H1 (cell line): ENCODE measurements at regions not wholly inside any gene's neighbourhood (a gene's known extent, or its start where the extent isn't known, plus 50 kb on each side); places are given as distances from the start of the nearest gene placed in this dataset.

Experiments
- CTCF ChIA-PET: fragments of 300-600 bp; sonication (Branson Sonifier 250); formaldehyde crosslinking; loops from one replicate; lab custom pipeline; 2021; ENCODE audit not compliant: partially characterized antibody; lab: Charles Lee
- POLR2A ChIA-PET: fragments of 300-600 bp; sonication (Branson Sonifier 250); formaldehyde crosslinking; loops from one replicate; lab custom pipeline; 2021; ENCODE audit warnings: inconsistent platforms; ENCODE audit not compliant: partially characterized antibody; lab: Charles Lee
- DNase-seq, 2 experiments: peaks; one replicate each; pipeline versions ENCODE4 v3.0.0 to v3.0.0-alpha.2; 2010 to 2022; ENCODE audit warnings: low spot score in 2 of 2, low read depth in 1 of 2, mixed read lengths in 1 of 2
- FAIRE-seq: peaks from 2 replicates; lab custom pipeline; 2011; peaks lifted over from hg19 to GRCh38; lab: Jason Lieb, UNC
- H2AFZ ChIP-seq: 2 replicates; pipeline ENCODE4 v1.8.1; 2012; ENCODE audit warnings: low read length, inconsistent platforms
- H2AK5ac ChIP-seq: 2 replicates; pipeline ENCODE4 v1.6.1; 2013; ENCODE audit warnings: low read depth, low read length
- H2BK120ac ChIP-seq: replicated peaks from 2 replicates; pipeline ENCODE3; 2013; ENCODE audit warnings: low read depth, low read length, inconsistent platforms
- H2BK12ac ChIP-seq: 2 replicates; pipeline ENCODE4 v1.6.1; 2013; ENCODE audit warnings: low read depth, low read length
- H2BK15ac ChIP-seq: 2 replicates; pipeline ENCODE4 v1.6.1; 2013; ENCODE audit warnings: low read length
- H2BK20ac ChIP-seq: 2 replicates; pipeline ENCODE4 v1.6.1; 2013; ENCODE audit warnings: low read length
- H2BK5ac ChIP-seq: 2 replicates; pipeline ENCODE4 v1.6.1; 2013; ENCODE audit warnings: low read depth, low read length
- H3K14ac ChIP-seq: 2 replicates; pipeline ENCODE4 v1.6.1; 2013; ENCODE audit warnings: inconsistent platforms; ENCODE audit not compliant: insufficient read length
- H3K18ac ChIP-seq: 2 replicates; pipeline ENCODE4 v1.6.1; 2013; ENCODE audit warnings: low read length; ENCODE audit errors: extremely low read depth
- H3K23ac ChIP-seq: 2 replicates; pipeline ENCODE4 v1.6.1; 2013; ENCODE audit warnings: inconsistent platforms; ENCODE audit not compliant: insufficient read length
- H3K23me2 ChIP-seq: 2 replicates; pipeline ENCODE4 v1.6.1; 2013; ENCODE audit warnings: low read depth, low read length
- H3K27ac ChIP-seq: 2 replicates; pipeline ENCODE4 v1.6.1; 2011; ENCODE audit warnings: low read depth, low read length, inconsistent platforms
- H3K27me3 ChIP-seq, 4 experiments: replicated peaks in 1 of 4; 1 replicate in 1 of 4; 2 replicates in 3 of 4; pipeline versions ENCODE4 v1.6.1 to v1.8.1; 2011 to 2013; ENCODE audit warnings: low read length in 3 of 4, mild to moderate bottlenecking in 3 of 4, inconsistent platforms in 2 of 4, mixed read lengths in 2 of 4, moderate library complexity in 1 of 4; ENCODE audit not compliant: control insufficient read depth in 3 of 4, insufficient read depth in 3 of 4; ENCODE audit errors: extremely low read depth in 1 of 4
- H3K36me3 ChIP-seq, 4 experiments: 2 replicates each; pipeline versions ENCODE4 v1.6.1 to v1.8.1; 2011 to 2013; ENCODE audit warnings: mild to moderate bottlenecking in 4 of 4, low read length in 3 of 4, moderate library complexity in 2 of 4, control low read depth in 1 of 4, inconsistent platforms in 1 of 4; ENCODE audit not compliant: insufficient read depth in 4 of 4, control insufficient read depth in 2 of 4
- H3K4ac ChIP-seq: replicated peaks from 2 replicates; pipeline ENCODE3; 2013; ENCODE audit warnings: low read length, low read depth, mixed read lengths, inconsistent platforms; ENCODE audit not compliant: insufficient read length
- H3K4me1 ChIP-seq, 4 experiments: replicated peaks in 1 of 4; 1 replicate in 1 of 4; 2 replicates in 3 of 4; pipeline versions ENCODE4 v1.6.1 to v1.8.1; 2011 to 2013; ENCODE audit warnings: low read length in 3 of 4, inconsistent platforms in 2 of 4, mixed read lengths in 1 of 4; ENCODE audit not compliant: insufficient read depth in 4 of 4, control insufficient read depth in 3 of 4
- H3K4me2 ChIP-seq, 2 experiments: 2 replicates each; pipeline versions ENCODE4 v1.6.1 to v1.8.1; 2011 to 2013; ENCODE audit warnings: low read depth in 2 of 2, low read length in 2 of 2, control low read depth in 1 of 2, inconsistent platforms in 1 of 2, mild to moderate bottlenecking in 1 of 2; ENCODE audit not compliant: insufficient read depth in 1 of 2
- H3K4me3 ChIP-seq, 4 experiments: fragments of 200-600, 300-600 bp in 1 of 4; sonication (generic), shearing (Covaris generic), sonication (Bioruptor Twin) in 1 of 4; 2 replicates each; pipeline versions ENCODE4 v1.5.1 to v1.8.1; 2011 to 2016; ENCODE audit warnings: low read length in 4 of 4, low read depth in 3 of 4, control low read depth in 2 of 4, inconsistent platforms in 2 of 4, mild to moderate bottlenecking in 2 of 4, mixed read lengths in 1 of 4, moderate library complexity in 1 of 4; ENCODE audit not compliant: insufficient read depth in 2 of 4; ENCODE audit errors: extremely low read depth in 1 of 4
- H3K56ac ChIP-seq: replicated peaks from 2 replicates; pipeline ENCODE3; 2013; ENCODE audit warnings: low read depth, mild to moderate bottlenecking, mixed read lengths, low read length, inconsistent platforms; ENCODE audit not compliant: insufficient read length
- H3K79me1 ChIP-seq: 2 replicates; pipeline ENCODE4 v1.6.1; 2013; ENCODE audit warnings: low read depth, low read length, control low read depth
- H3K79me2 ChIP-seq, 2 experiments: 2 replicates each; pipeline versions ENCODE4 v1.6.1 to v1.8.1; 2012 to 2013; ENCODE audit warnings: low read length in 2 of 2, mild to moderate bottlenecking in 2 of 2, inconsistent platforms in 1 of 2; ENCODE audit not compliant: insufficient read depth in 2 of 2, control insufficient read depth in 1 of 2
- H3K9ac ChIP-seq, 4 experiments: replicated peaks in 1 of 4; 1 replicate in 1 of 4; 2 replicates in 3 of 4; pipeline versions ENCODE4 v1.6.1 to v1.8.1; 2011 to 2013; ENCODE audit warnings: low read depth in 3 of 4, low read length in 3 of 4, control low read depth in 2 of 4, mild to moderate bottlenecking in 2 of 4, moderate library complexity in 2 of 4, inconsistent platforms in 1 of 4; ENCODE audit errors: extremely low read depth in 1 of 4
- H3K9me3 ChIP-seq, 2 experiments: 2 replicates each; pipeline versions ENCODE4 v1.6.1 to v1.8.1; 2012 to 2013; ENCODE audit warnings: mild to moderate bottlenecking in 2 of 2, moderate library complexity in 2 of 2, control low read depth in 1 of 2, inconsistent platforms in 1 of 2, low read depth in 1 of 2, low read length in 1 of 2, mixed read lengths in 1 of 2; ENCODE audit not compliant: insufficient read depth in 2 of 2
- H4K20me1 ChIP-seq, 2 experiments: replicated peaks in 1 of 2; 2 replicates each; pipeline versions ENCODE3 to v1.8.1; 2011 to 2013; ENCODE audit warnings: inconsistent platforms in 2 of 2, low read length in 2 of 2, mild to moderate bottlenecking in 1 of 2; ENCODE audit not compliant: insufficient read depth in 2 of 2, control insufficient read depth in 1 of 2
- H4K5ac ChIP-seq: 2 replicates; pipeline ENCODE4 v1.6.1; 2013; ENCODE audit warnings: low read length, low read depth, mixed read lengths, inconsistent platforms; ENCODE audit not compliant: insufficient read length
- H4K8ac ChIP-seq: 2 replicates; pipeline ENCODE4 v1.8.0; 2013; ENCODE audit warnings: mild to moderate bottlenecking, moderate library complexity, low read length, inconsistent platforms; ENCODE audit not compliant: insufficient read depth; ENCODE audit errors: extremely low read depth
- H4K91ac ChIP-seq: replicated peaks from 2 replicates; pipeline ENCODE3; 2013; ENCODE audit warnings: low read length, mixed read lengths, inconsistent platforms; ENCODE audit not compliant: insufficient read length
- CREB1 ChIP-seq: IDR thresholded peaks from 2 replicates; pipeline ENCODE4 v1.6.1; 2012; ENCODE audit warnings: inconsistent platforms
- JUND ChIP-seq: IDR thresholded peaks from 2 replicates; pipeline ENCODE4 v1.6.1; 2011; ENCODE audit warnings: mild to moderate bottlenecking, improper control_type of control experiment, low read length
- NRF1 ChIP-seq: IDR thresholded peaks from 2 replicates; pipeline ENCODE4 v1.6.1; 2011; ENCODE audit warnings: mild to moderate bottlenecking, low read depth, low read length, improper control_type of control experiment
- POLR2A ChIP-seq, 2 experiments: IDR thresholded peaks; 1 replicate in 1 of 2; 2 replicates in 1 of 2; pipeline ENCODE4 v1.6.1; 2011; ENCODE audit warnings: low read depth in 2 of 2, low read length in 2 of 2, mild to moderate bottlenecking in 2 of 2; ENCODE audit errors: control extremely low read depth in 1 of 2
- SUZ12 ChIP-seq: fragments of 200-600 bp; sonication (generic); IDR thresholded peaks from 2 replicates; pipeline ENCODE4 v1.6.1; 2012; ENCODE audit warnings: mild to moderate bottlenecking, inconsistent platforms, low read length, moderate library complexity, mixed read lengths
- WGBS, 2 experiments: shearing (Covaris generic) in 1 of 2; methylation state at CpG; one replicate each; pipeline versions ENCODE4 v1.1.6 to v1.1.7; 2013 to 2015; ENCODE audit warnings: low lambda C conversion rate in 2 of 2, mixed read lengths in 2 of 2, inconsistent platforms in 1 of 2, low coverage in 1 of 2, missing lambda C conversion rate in 1 of 2; ENCODE audit not compliant: insufficient replicate concordance in 2 of 2, insufficient coverage in 1 of 2, insufficient read length in 1 of 2; ENCODE audit errors: extremely low coverage in 1 of 2, missing lambda C conversion rate in 1 of 2; 5-methylcytosine and 5-hydroxymethylcytosine counted together

DNA sequence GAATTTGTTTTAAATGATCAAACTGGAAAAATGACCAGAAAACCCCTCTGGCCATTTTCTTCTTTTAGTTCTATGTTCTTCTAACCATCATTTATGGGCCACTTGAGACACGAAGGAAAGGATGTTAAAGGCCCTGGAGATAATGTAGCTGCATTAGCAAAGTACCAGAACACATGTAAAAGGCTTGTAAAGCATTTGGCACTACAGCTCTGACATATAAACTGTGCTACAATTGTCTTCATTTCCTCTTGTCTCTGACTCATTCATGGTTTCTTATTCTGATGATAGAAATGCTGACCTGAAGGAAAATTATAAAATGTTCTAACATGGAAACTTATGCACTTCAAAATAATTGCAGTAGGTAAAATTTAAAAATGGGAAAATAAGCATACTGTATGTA, 388.7 kb downstream of the FAT4 start:
- Histone ChIP-seq H2BK15ac (no peak overlapping the region), H3K4me3 (no peak overlapping the region), H3K36me3 (no peaks in the 10 kb centered on the region; a peak in 1 of 8 replicates), H2AK5ac (no peak overlapping the region), H2BK12ac (no peak overlapping the region), H4K91ac (no peak overlapping the region), H3K4me1 (no peaks in the 10 kb centered on the region), H3K23ac (no peak overlapping the region), H2AFZ (no peak overlapping the region), H2BK120ac (no peak overlapping the region), H4K5ac (no peak overlapping the region), H3K79me2 (no peaks in the 10 kb centered on the region), H3K4me2 (no peak overlapping the region), H2BK5ac (no peak overlapping the region), H3K23me2 (no peaks in the 10 kb centered on the region), H3K18ac (no peak overlapping the region), H3K56ac (no peak overlapping the region), H3K27ac (no peak overlapping the region), H4K8ac (no peak overlapping the region), H3K79me1 (no peaks in the 10 kb centered on the region), H3K4ac (no peak overlapping the region), H3K9ac (no peak overlapping the region), H4K20me1 (no peaks in the 10 kb centered on the region), H3K9me3 (no peaks in the 10 kb centered on the region), H3K27me3 (no peaks in the 10 kb centered on the region), H2BK20ac (no peak overlapping the region), H3K14ac (no peak overlapping the region)
- POLR2A ChIA-PET: no interaction called here
- DNase-seq (no peak), FAIRE-seq (no peak)
- CTCF ChIA-PET: interaction anchor here (0.5 kb wide), 1 partner anchor 48 kb away, joined by 3 read pairs; no protein-coding TSS in a partner anchor
- 80% methylated on average over 1 of the region's 1 CpG; no CpG with 5 or more reads in 1 of the 2 experiments for WGBS, 2 experiments
- TF ChIP-seq SUZ12: no peak
- TF ChIP-seq POLR2A (IDR thresholded peaks at IDR 0.05; ENCODE audit: control extremely low read depth in 1 of 2, low read depth in 2 of 2, low read length in 2 of 2): no peak
- no peak for TF ChIP-seq CREB1
- no peak for TF ChIP-seq JUND
- no peak for TF ChIP-seq NRF1
